ENCODE measurements at regions not wholly inside any gene's neighbourhood (a gene's known extent, or its start where the extent isn't known, plus 50 kb on each side); places are given as distances from the start of the nearest gene placed in this dataset.

DNA sequence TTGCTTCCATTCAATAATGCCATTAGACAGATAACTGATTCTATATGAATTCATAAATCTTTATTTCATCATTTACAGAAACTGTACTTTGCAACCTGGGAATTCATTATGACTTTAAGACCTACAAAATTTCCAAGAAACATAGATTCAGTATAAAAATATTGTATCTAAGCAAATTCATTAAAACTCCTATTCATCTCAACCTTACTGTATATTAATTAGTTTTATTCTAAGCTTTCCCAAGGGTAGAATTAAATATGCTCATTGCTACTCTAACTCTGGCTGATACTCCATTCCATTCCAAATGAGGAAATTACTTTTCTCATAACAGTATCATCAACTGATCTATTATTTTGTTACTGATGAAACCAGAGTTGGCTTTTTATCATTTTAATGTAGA, 473.0 kb upstream of the LRRTM4 start:
- TF ChIP-seq, protein P1, sequence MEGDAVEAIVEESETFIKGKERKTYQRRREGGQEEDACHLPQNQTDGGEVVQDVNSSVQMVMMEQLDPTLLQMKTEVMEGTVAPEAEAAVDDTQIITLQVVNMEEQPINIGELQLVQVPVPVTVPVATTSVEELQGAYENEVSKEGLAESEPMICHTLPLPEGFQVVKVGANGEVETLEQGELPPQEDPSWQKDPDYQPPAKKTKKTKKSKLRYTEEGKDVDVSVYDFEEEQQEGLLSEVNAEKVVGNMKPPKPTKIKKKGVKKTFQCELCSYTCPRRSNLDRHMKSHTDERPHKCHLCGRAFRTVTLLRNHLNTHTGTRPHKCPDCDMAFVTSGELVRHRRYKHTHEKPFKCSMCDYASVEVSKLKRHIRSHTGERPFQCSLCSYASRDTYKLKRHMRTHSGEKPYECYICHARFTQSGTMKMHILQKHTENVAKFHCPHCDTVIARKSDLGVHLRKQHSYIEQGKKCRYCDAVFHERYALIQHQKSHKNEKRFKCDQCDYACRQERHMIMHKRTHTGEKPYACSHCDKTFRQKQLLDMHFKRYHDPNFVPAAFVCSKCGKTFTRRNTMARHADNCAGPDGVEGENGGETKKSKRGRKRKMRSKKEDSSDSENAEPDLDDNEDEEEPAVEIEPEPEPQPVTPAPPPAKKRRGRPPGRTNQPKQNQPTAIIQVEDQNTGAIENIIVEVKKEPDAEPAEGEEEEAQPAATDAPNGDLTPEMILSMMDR (IDR thresholded peaks at IDR 0.05), result no peak
- no peak for TF ChIP-seq POLR2A (IDR thresholded peaks at IDR 0.05)

All from testis (tissue), 2 donors.